Activated naive CD8-positive, alpha-beta T cell treated with anti-CD3 and anti-CD28 coated beads for 36 hours (primary cell): ENCODE measurements at regions not wholly inside any gene's neighbourhood (a gene's known extent, or its start where the extent isn't known, plus 50 kb on each side); places are given as distances from the start of the nearest gene placed in this dataset.

Experiments
- DNase-seq: peaks from one replicate; pipeline ENCODE4 v3.0.0; 2021
- H3K27ac Mint-ChIP-seq: one replicate; pipeline ENCODE4 v1.8.0; 2022; ENCODE audit warnings: mild to moderate bottlenecking, moderate library complexity, mixed read lengths
- H3K27me3 Mint-ChIP-seq: one replicate; pipeline ENCODE4 v1.8.0; 2022; ENCODE audit warnings: mild to moderate bottlenecking, mixed read lengths
- H3K36me3 Mint-ChIP-seq: one replicate; pipeline ENCODE4 v1.8.0; 2021; ENCODE audit warnings: mild to moderate bottlenecking, mixed read lengths
- H3K4me1 Mint-ChIP-seq: one replicate; pipeline ENCODE4 v1.8.0; 2021; ENCODE audit warnings: mixed read lengths
- H3K4me3 Mint-ChIP-seq: one replicate; pipeline ENCODE4 v1.8.0; 2022; ENCODE audit warnings: mild to moderate bottlenecking, moderate library complexity, mixed read lengths
- H3K9me3 Mint-ChIP-seq: one replicate; pipeline ENCODE4 v1.8.0; 2022; ENCODE audit warnings: mixed read lengths

DNA sequence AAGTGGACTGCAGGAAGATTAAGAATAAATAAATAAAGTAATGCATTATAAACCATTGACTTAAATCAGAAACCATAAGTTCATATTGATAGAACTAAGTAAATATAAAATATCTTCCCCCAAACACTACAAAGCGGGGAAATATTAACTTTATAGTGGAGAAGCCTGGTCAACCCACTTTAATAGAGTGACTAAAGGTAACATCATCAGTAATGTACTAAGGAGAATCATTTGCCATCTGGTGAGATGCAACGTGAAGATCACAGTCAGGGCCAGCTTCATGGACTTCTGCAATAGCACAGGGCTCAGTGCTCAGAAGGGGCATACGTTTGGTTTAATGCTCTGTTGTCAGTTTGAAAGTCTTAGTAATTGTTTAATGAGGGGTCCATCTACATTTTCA lies 58.8 kb upstream of the CD83 start:
- Mint-ChIP-seq H3K27ac (no peak overlapping the region), H3K36me3 (no peaks in the 10 kb centered on the region), H3K4me1 (no peaks in the 10 kb centered on the region), H3K27me3 (peaks cover 9% of the 10 kb centered on the region), H3K4me3 (no peak overlapping the region), H3K9me3 (peaks cover 2% of the 10 kb centered on the region)
- no peak for DNase-seq

GRCh38 chr6:14059791-14060436 lies 57.7 kb upstream of the CD83 start:
- no peak for DNase-seq
- Mint-ChIP-seq H3K4me1 (no peaks in the 10 kb centered on the region), H3K9me3 (peaks cover 2% of the 10 kb centered on the region), H3K36me3 (no peaks in the 10 kb centered on the region), H3K27ac (no peak overlapping the region), H3K27me3 (peaks cover 9% of the 10 kb centered on the region), H3K4me3 (no peak overlapping the region)

GRCh38 chr6:14060971-14061370 lies 56.6 kb upstream of the CD83 start:
- H3K27ac Mint-ChIP-seq: no peak overlapping the region
- DNase-seq: no peak
- H3K27me3 Mint-ChIP-seq: peaks cover 9% of the 10 kb centered on the region
- H3K36me3 Mint-ChIP-seq: no peaks in the 10 kb centered on the region
- peaks cover 2% of the 10 kb centered on the region for H3K9me3 Mint-ChIP-seq
- no peak overlapping the region for H3K4me3 Mint-ChIP-seq
- no peaks in the 10 kb centered on the region for H3K4me1 Mint-ChIP-seq

DNA sequence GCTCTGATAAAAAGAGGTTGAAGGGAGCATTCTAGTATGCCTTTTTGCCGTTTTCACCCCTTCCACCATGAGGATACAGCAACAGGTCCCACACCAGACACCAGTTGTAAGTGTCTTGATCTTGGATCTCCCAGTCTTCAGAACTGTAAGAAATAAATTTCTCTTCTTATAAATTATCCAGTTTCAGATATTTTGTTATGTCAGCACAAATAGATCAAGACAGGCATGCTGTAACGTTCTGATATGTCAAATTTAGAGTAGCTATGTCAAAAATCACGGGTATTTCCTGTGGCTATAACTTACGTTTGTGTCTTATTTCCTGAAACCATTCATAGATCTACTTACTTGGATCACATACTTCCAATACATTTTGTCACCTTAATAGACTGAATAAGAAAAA lies 55.9 kb upstream of the CD83 start:
- Mint-ChIP-seq H3K27ac (no peak overlapping the region), H3K4me3 (no peak overlapping the region), H3K27me3 (peaks cover 9% of the 10 kb centered on the region), H3K9me3 (peaks cover 2% of the 10 kb centered on the region), H3K36me3 (no peaks in the 10 kb centered on the region), H3K4me1 (no peaks in the 10 kb centered on the region)
- no peak for DNase-seq

GRCh38 chr6:14062345-14063029 lies 55.1 kb upstream of the CD83 start:
- no peaks in the 10 kb centered on the region for H3K4me1 Mint-ChIP-seq
- H3K36me3 Mint-ChIP-seq: no peaks in the 10 kb centered on the region
- H3K9me3 Mint-ChIP-seq: peaks cover 2% of the 10 kb centered on the region
- H3K27ac Mint-ChIP-seq: no peak overlapping the region
- no peak for DNase-seq
- peaks cover 9% of the 10 kb centered on the region for H3K27me3 Mint-ChIP-seq
- H3K4me3 Mint-ChIP-seq: no peak overlapping the region

GRCh38 chr6:14063756-14064155 lies 53.8 kb upstream of the CD83 start:
- Mint-ChIP-seq H3K4me1 (peaks cover 8% of the 10 kb centered on the region), H3K27me3 (peaks cover 9% of the 10 kb centered on the region), H3K36me3 (no peaks in the 10 kb centered on the region), H3K9me3 (peaks cover 2% of the 10 kb centered on the region), H3K4me3 (no peak overlapping the region), H3K27ac (no peak overlapping the region)
- DNase-seq: no peak

- DNase-seq: no peak
- H3K27me3 Mint-ChIP-seq: peaks cover 3% of the 10 kb centered on the region
- no peaks in the 10 kb centered on the region for H3K36me3 Mint-ChIP-seq
- no peak overlapping the region for H3K4me3 Mint-ChIP-seq
- no peak overlapping the region for H3K27ac Mint-ChIP-seq
- H3K9me3 Mint-ChIP-seq: peaks cover 2% of the 10 kb centered on the region
- H3K4me1 Mint-ChIP-seq: peaks cover 8% of the 10 kb centered on the region
These were observed 52.2 kb upstream of the CD83 start for GRCh38 chr6:14065350-14065749.

GRCh38 chr6:14066782-14067406 lies 50.7 kb upstream of the CD83 start:
- Mint-ChIP-seq H3K27me3 (no peaks in the 10 kb centered on the region), H3K4me1 (peaks cover 8% of the 10 kb centered on the region), H3K9me3 (peaks cover 2% of the 10 kb centered on the region), H3K36me3 (no peaks in the 10 kb centered on the region), H3K4me3 (no peak overlapping the region), H3K27ac (no peak overlapping the region)
- DNase-seq: no peak

GRCh38 chr6:14067656-14068055 lies 49.9 kb upstream of the CD83 start:
- no peak overlapping the region for H3K27ac Mint-ChIP-seq
- no peaks in the 10 kb centered on the region for H3K27me3 Mint-ChIP-seq
- H3K9me3 Mint-ChIP-seq: no peaks in the 10 kb centered on the region
- no peaks in the 10 kb centered on the region for H3K36me3 Mint-ChIP-seq
- no peak for DNase-seq
- no peak overlapping the region for H3K4me3 Mint-ChIP-seq
- H3K4me1 Mint-ChIP-seq: peaks cover 13% of the 10 kb centered on the region
